ENCODE measurements at regions not wholly inside any gene's neighbourhood (a gene's known extent, or its start where the extent isn't known, plus 50 kb on each side); places are given as distances from the start of the nearest gene placed in this dataset.

- no peaks in the 10 kb centered on the region for H3K9me3 ChIP-seq
- TF ChIP-seq CTCF (IDR thresholded peaks at IDR 0.05): no peak
- H3K4me3 ChIP-seq (ENCODE audit: low read depth in 1 of 2, low read length in 1 of 2): no peak overlapping the region
These were observed 372.2 kb upstream of the MGMT start for GRCh38 chr10:129094861-129095260.

DNA sequence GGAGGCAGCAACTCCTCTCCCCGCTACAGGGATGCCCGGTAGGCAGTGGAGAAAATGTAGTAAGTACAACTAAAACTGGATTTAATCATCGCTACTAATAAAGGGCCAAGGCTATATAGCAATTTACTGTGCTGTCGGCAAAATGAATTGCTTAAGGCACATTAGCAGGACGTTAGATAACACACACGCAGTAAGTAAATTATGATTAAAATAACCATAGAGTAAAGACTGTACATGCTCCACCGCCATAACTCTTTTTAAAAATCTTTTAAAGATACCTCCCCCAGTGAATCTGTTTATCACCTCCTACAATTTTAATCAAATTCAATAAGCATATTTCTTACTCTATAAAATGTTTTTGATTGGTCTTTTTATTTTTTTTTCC is 371.4 kb upstream of the MGMT start:
- H3K27me3 ChIP-seq: no peaks in the 10 kb centered on the region
- H3K36me3 ChIP-seq: no peaks in the 10 kb centered on the region
- no peak for TF ChIP-seq CTCF (IDR thresholded peaks at IDR 0.05)
- no peaks in the 10 kb centered on the region for H3K9me3 ChIP-seq
- H3K4me3 ChIP-seq (ENCODE audit: low read depth in 1 of 2, low read length in 1 of 2): no peak overlapping the region
- H3K4me1 ChIP-seq (ENCODE audit: control insufficient read depth in 1 of 2, insufficient read depth in 1 of 2, low read depth in 1 of 2, low read length in 1 of 2): no peaks in the 10 kb centered on the region
- no peak overlapping the region for H3K27ac ChIP-seq

More at GRCh38 chr10:129094861-129095260, 372.2 kb upstream of the MGMT start:
- H3K36me3 ChIP-seq: no peaks in the 10 kb centered on the region
- no peaks in the 10 kb centered on the region for H3K27me3 ChIP-seq
- H3K4me1 ChIP-seq (ENCODE audit: control insufficient read depth in 1 of 2, insufficient read depth in 1 of 2, low read depth in 1 of 2, low read length in 1 of 2): no peaks in the 10 kb centered on the region
- H3K27ac ChIP-seq: no peak overlapping the region

- H3K27ac ChIP-seq: no peak overlapping the region
- H3K36me3 ChIP-seq: no peaks in the 10 kb centered on the region
- no peak for TF ChIP-seq CTCF (IDR thresholded peaks at IDR 0.05)
- H3K4me3 ChIP-seq (ENCODE audit: low read depth in 1 of 2, low read length in 1 of 2): no peak overlapping the region
- H3K9me3 ChIP-seq: no peaks in the 10 kb centered on the region
- no peaks in the 10 kb centered on the region for H3K27me3 ChIP-seq
- no peaks in the 10 kb centered on the region for H3K4me1 ChIP-seq (ENCODE audit: control insufficient read depth in 1 of 2, insufficient read depth in 1 of 2, low read depth in 1 of 2, low read length in 1 of 2)
These were observed 370.7 kb upstream of the MGMT start for GRCh38 chr10:129096065-129096984.

DNA sequence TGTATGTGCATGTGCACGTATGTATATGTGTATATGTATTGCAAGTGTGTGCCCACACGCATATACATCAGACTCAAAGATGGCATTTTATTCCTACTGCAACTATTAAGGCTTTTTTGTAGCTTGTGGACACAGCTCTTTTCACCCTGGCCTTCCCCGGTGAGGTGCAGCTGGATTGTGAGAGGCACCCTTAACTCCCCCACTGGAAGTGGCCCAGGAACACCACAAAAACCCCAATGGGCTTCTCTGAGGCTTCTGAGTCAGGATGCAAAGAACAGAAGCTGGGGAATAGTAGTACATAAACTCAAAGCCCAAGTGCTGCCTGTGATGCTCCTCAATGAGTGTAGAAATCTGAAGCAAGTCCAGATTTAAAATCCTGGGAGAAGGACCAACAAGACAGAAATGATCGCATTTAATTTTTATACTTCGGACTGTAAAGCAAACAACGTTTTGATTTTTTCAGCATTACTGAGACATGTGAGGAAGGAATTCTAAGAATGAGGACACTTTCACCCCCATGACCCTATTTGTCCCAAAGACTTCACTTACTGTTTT is 369.2 kb upstream of the MGMT start:
- no peak for TF ChIP-seq CTCF (IDR thresholded peaks at IDR 0.05)
- Histone ChIP-seq H3K4me1 (ENCODE audit: control insufficient read depth in 1 of 2, insufficient read depth in 1 of 2, low read depth in 1 of 2, low read length in 1 of 2) (no peaks in the 10 kb centered on the region), H3K9me3 (no peaks in the 10 kb centered on the region), H3K27me3 (no peaks in the 10 kb centered on the region), H3K4me3 (ENCODE audit: low read depth in 1 of 2, low read length in 1 of 2) (no peak overlapping the region), H3K36me3 (no peaks in the 10 kb centered on the region), H3K27ac (no peak overlapping the region)

DNA sequence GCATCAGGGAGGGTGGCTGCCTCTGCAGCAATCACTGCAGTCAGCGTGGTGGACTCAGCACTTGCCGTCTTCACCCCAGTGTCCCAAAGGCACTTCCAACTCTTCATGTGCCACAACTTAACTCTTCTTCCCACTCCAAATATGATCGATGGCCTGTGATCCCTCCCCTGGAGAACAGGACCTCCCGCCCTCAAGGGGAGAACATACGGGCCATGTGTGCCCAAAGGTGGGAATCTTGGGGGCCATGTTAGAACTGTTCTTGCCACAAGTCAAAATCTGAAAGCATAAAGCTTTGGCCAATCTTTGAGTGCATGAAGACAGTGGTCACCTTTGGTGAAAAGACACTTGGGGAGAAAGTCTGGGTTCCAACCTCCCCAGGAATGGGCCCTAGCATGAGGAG is 368.5 kb upstream of the MGMT start:
- no peak for TF ChIP-seq CTCF (IDR thresholded peaks at IDR 0.05)
- no peak overlapping the region for H3K27ac ChIP-seq
- H3K4me1 ChIP-seq (ENCODE audit: control insufficient read depth in 1 of 2, insufficient read depth in 1 of 2, low read depth in 1 of 2, low read length in 1 of 2): no peaks in the 10 kb centered on the region
- H3K36me3 ChIP-seq: no peaks in the 10 kb centered on the region
- no peaks in the 10 kb centered on the region for H3K27me3 ChIP-seq
- no peaks in the 10 kb centered on the region for H3K9me3 ChIP-seq
- H3K4me3 ChIP-seq (ENCODE audit: low read depth in 1 of 2, low read length in 1 of 2): no peak overlapping the region
